ENCODE measurements at regions not wholly inside any gene's neighbourhood (a gene's known extent, or its start where the extent isn't known, plus 50 kb on each side); places are given as distances from the start of the nearest gene placed in this dataset.

DNA sequence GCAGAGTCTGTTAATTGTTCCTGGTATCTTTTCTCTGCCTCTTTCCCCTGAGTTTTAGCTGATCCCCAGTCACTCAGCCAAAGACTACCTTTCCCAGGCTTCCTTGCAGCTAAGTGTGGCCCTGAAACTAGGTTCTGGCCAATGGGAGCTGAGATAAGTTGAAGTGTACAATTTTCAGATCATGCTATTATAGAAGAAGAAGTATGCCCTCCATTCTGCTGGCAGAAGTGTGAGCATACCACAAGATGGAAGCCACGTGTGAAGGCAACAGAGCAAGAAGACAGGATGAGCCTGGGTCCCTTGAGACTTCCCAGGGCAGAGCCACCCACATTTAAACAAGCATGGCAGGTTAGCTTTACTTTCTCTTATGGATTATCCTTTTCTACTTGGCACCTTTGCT lies 273.2 kb downstream of the HIVEP2 start:
- no peak overlapping the region for H3K14ac ChIP-seq (ENCODE audit: low read length)
- no peaks in the 10 kb centered on the region for H3K79me1 ChIP-seq (ENCODE audit: low read length)
- H3K79me2 ChIP-seq (ENCODE audit: control insufficient read depth, insufficient read depth, low read length, poor library complexity) = no peaks in the 10 kb centered on the region
- H3K9me3 ChIP-seq (ENCODE audit: insufficient read depth, low read depth, low read length) = no peaks in the 10 kb centered on the region
- H3K4me1 ChIP-seq (ENCODE audit: control insufficient read depth in 1 of 2, insufficient read depth in 2 of 2, low read length in 2 of 2) = no peaks in the 10 kb centered on the region
- H2BK5ac ChIP-seq (ENCODE audit: low read depth, low read length, poor library complexity) = no peak overlapping the region
- no peak overlapping the region for H4K12ac ChIP-seq (ENCODE audit: low read depth, low read length)
- H3K36me3 ChIP-seq (ENCODE audit: control insufficient read depth in 1 of 2, insufficient read depth in 2 of 2, low read length in 2 of 2) = no peaks in the 10 kb centered on the region
- H3K23ac ChIP-seq (ENCODE audit: low read length) = no peak overlapping the region
- H3K9ac ChIP-seq (ENCODE audit: low read length) = no peak overlapping the region
- H3K27ac ChIP-seq (ENCODE audit: low read depth, low read length) = no peak overlapping the region
- no peak overlapping the region for H2AFZ ChIP-seq (ENCODE audit: insufficient read depth, low read length, poor library complexity)
- H3K27me3 ChIP-seq (ENCODE audit: insufficient read depth, low read length) = no peaks in the 10 kb centered on the region
- H2AK5ac ChIP-seq (ENCODE audit: low read length) = no peak overlapping the region
- no peak overlapping the region for H3K4me3 ChIP-seq (ENCODE audit: low read depth, low read length)
- no peak overlapping the region for H2BK12ac ChIP-seq (ENCODE audit: low read length)
- H3K18ac ChIP-seq (ENCODE audit: low read length) = no peak overlapping the region
- no peak overlapping the region for H3K4ac ChIP-seq (ENCODE audit: low read depth, low read length)
- no peak for DNase-seq
- H4K91ac ChIP-seq (ENCODE audit: low read depth, low read length) = no peak overlapping the region
- H3K4me2 ChIP-seq (ENCODE audit: low read length) = no peak overlapping the region
- no CpG with 5 or more reads among the region's 1 CpG for WGBS (ENCODE audit: extremely low coverage, insufficient coverage, insufficient read length)
- no peak overlapping the region for H2BK120ac ChIP-seq (ENCODE audit: insufficient read depth, low read length, poor library complexity)
- H4K8ac ChIP-seq (ENCODE audit: low read depth, low read length) = no peak overlapping the region

DNA sequence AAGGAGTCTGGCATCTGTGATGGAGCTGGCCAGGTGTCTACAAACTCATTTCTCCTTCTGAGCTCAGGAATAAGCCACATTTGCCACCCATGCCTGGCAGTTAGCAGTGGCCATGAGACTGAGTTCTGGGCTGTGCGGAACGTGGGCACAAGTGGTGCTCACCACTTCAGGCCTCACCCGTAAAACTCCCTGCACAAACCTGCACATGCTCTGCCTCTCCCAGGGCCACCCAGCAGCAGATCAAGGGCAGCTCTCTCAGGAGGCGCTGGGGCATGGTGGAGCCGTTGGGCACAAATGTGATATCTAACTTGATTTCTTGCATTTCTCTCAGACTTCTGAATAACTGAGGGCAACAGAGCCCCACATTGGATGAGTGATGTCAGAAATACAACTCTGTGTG lies 269.5 kb downstream of the HIVEP2 start:
- Histone ChIP-seq H3K4me3 (ENCODE audit: low read depth, low read length) (no peak overlapping the region), H3K27me3 (ENCODE audit: insufficient read depth, low read length) (no peaks in the 10 kb centered on the region), H2AFZ (ENCODE audit: insufficient read depth, low read length, poor library complexity) (no peak overlapping the region), H3K9ac (ENCODE audit: low read length) (no peak overlapping the region), H3K9me3 (ENCODE audit: insufficient read depth, low read depth, low read length) (peaks cover 1% of the 10 kb centered on the region), H4K12ac (ENCODE audit: low read depth, low read length) (no peak overlapping the region), H2BK12ac (ENCODE audit: low read length) (no peak overlapping the region), H3K4ac (ENCODE audit: low read depth, low read length) (no peak overlapping the region), H4K8ac (ENCODE audit: low read depth, low read length) (no peak overlapping the region), H3K23ac (ENCODE audit: low read length) (peak overlapping the region; percentile 76), H3K27ac (ENCODE audit: low read depth, low read length) (no peak overlapping the region), H2BK5ac (ENCODE audit: low read depth, low read length, poor library complexity) (no peak overlapping the region), H2AK5ac (ENCODE audit: low read length) (no peak overlapping the region), H2BK120ac (ENCODE audit: insufficient read depth, low read length, poor library complexity) (no peak overlapping the region), H3K18ac (ENCODE audit: low read length) (no peak overlapping the region), H3K4me1 (ENCODE audit: control insufficient read depth in 1 of 2, insufficient read depth in 2 of 2, low read length in 2 of 2) (no peaks in the 10 kb centered on the region), H3K79me1 (ENCODE audit: low read length) (no peaks in the 10 kb centered on the region), H3K4me2 (ENCODE audit: low read length) (no peak overlapping the region), H4K91ac (ENCODE audit: low read depth, low read length) (no peak overlapping the region), H3K36me3 (ENCODE audit: control insufficient read depth in 1 of 2, insufficient read depth in 2 of 2, low read length in 2 of 2) (no peaks in the 10 kb centered on the region), H3K79me2 (ENCODE audit: control insufficient read depth, insufficient read depth, low read length, poor library complexity) (no peaks in the 10 kb centered on the region), H3K14ac (ENCODE audit: low read length) (no peak overlapping the region)
- no peak for DNase-seq
- WGBS (ENCODE audit: extremely low coverage, insufficient coverage, insufficient read length) = no CpG with 5 or more reads among the region's 5 CpGs

DNA sequence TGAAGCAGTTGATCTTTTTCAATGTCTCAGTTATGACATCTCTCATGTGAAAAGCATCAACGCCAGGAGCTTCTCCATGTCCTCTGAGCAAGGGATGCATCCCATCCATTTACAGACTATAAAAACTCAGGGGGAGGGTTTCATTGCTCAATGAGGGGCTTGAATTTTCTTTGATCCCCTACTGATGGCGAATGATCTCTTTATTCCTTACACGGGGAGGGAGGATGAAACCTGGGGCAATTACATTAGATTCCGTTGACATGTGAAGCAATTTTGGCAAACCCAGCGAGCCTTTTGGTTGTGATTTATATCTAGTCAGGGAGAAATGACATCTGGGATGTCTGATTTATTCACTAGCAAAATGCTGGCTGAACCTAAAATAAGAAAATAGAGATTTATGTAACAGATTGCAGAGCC lies 268.9 kb downstream of the HIVEP2 start:
- H2AFZ ChIP-seq (ENCODE audit: insufficient read depth, low read length, poor library complexity) = no peak overlapping the region
- H3K4me3 ChIP-seq (ENCODE audit: low read depth, low read length) = no peak overlapping the region
- H3K14ac ChIP-seq (ENCODE audit: low read length) = no peak overlapping the region
- no peaks in the 10 kb centered on the region for H3K27me3 ChIP-seq (ENCODE audit: insufficient read depth, low read length)
- DNase-seq = no peak
- H3K18ac ChIP-seq (ENCODE audit: low read length) = no peak overlapping the region
- no peak overlapping the region for H4K8ac ChIP-seq (ENCODE audit: low read depth, low read length)
- no peak overlapping the region for H4K91ac ChIP-seq (ENCODE audit: low read depth, low read length)
- H3K23ac ChIP-seq (ENCODE audit: low read length) = no peak overlapping the region
- no peak overlapping the region for H2BK5ac ChIP-seq (ENCODE audit: low read depth, low read length, poor library complexity)
- H3K4ac ChIP-seq (ENCODE audit: low read depth, low read length) = no peak overlapping the region
- H2BK120ac ChIP-seq (ENCODE audit: insufficient read depth, low read length, poor library complexity) = no peak overlapping the region
- no peak overlapping the region for H3K9ac ChIP-seq (ENCODE audit: low read length)
- H3K27ac ChIP-seq (ENCODE audit: low read depth, low read length) = no peak overlapping the region
- peaks cover 1% of the 10 kb centered on the region for H3K9me3 ChIP-seq (ENCODE audit: insufficient read depth, low read depth, low read length)
- no peaks in the 10 kb centered on the region for H3K79me1 ChIP-seq (ENCODE audit: low read length)
- no peak overlapping the region for H2BK12ac ChIP-seq (ENCODE audit: low read length)
- WGBS (ENCODE audit: extremely low coverage, insufficient coverage, insufficient read length) = no CpG with 5 or more reads among the region's 5 CpGs
- H4K12ac ChIP-seq (ENCODE audit: low read depth, low read length) = no peak overlapping the region
- H2AK5ac ChIP-seq (ENCODE audit: low read length) = no peak overlapping the region
- no peaks in the 10 kb centered on the region for H3K79me2 ChIP-seq (ENCODE audit: control insufficient read depth, insufficient read depth, low read length, poor library complexity)
- no peak overlapping the region for H3K4me2 ChIP-seq (ENCODE audit: low read length)
- no peaks in the 10 kb centered on the region for H3K4me1 ChIP-seq (ENCODE audit: control insufficient read depth in 1 of 2, insufficient read depth in 2 of 2, low read length in 2 of 2)
- H3K36me3 ChIP-seq (ENCODE audit: control insufficient read depth in 1 of 2, insufficient read depth in 2 of 2, low read length in 2 of 2) = no peaks in the 10 kb centered on the region

- no peak overlapping the region for H3K4ac ChIP-seq (ENCODE audit: low read depth, low read length)
- H3K14ac ChIP-seq (ENCODE audit: low read length) = no peak overlapping the region
- H3K9me3 ChIP-seq (ENCODE audit: insufficient read depth, low read depth, low read length) = peaks cover 1% of the 10 kb centered on the region
- no peak overlapping the region for H3K9ac ChIP-seq (ENCODE audit: low read length)
- no peak overlapping the region for H3K4me3 ChIP-seq (ENCODE audit: low read depth, low read length)
- H4K12ac ChIP-seq (ENCODE audit: low read depth, low read length) = no peak overlapping the region
- H4K8ac ChIP-seq (ENCODE audit: low read depth, low read length) = no peak overlapping the region
- H3K79me2 ChIP-seq (ENCODE audit: control insufficient read depth, insufficient read depth, low read length, poor library complexity) = no peaks in the 10 kb centered on the region
- DNase-seq = no peak
- H2BK120ac ChIP-seq (ENCODE audit: insufficient read depth, low read length, poor library complexity) = no peak overlapping the region
- WGBS (ENCODE audit: extremely low coverage, insufficient coverage, insufficient read length) = no CpG with 5 or more reads among the region's 5 CpGs
- H3K27ac ChIP-seq (ENCODE audit: low read depth, low read length) = no peak overlapping the region
- H3K23ac ChIP-seq (ENCODE audit: low read length) = no peak overlapping the region
- no peak overlapping the region for H2AK5ac ChIP-seq (ENCODE audit: low read length)
- no peak overlapping the region for H3K18ac ChIP-seq (ENCODE audit: low read length)
- H3K4me2 ChIP-seq (ENCODE audit: low read length) = no peak overlapping the region
- no peaks in the 10 kb centered on the region for H3K79me1 ChIP-seq (ENCODE audit: low read length)
- no peak overlapping the region for H2BK12ac ChIP-seq (ENCODE audit: low read length)
- H2AFZ ChIP-seq (ENCODE audit: insufficient read depth, low read length, poor library complexity) = no peak overlapping the region
- no peak overlapping the region for H4K91ac ChIP-seq (ENCODE audit: low read depth, low read length)
- H3K36me3 ChIP-seq (ENCODE audit: control insufficient read depth in 1 of 2, insufficient read depth in 2 of 2, low read length in 2 of 2) = no peaks in the 10 kb centered on the region
- no peaks in the 10 kb centered on the region for H3K4me1 ChIP-seq (ENCODE audit: control insufficient read depth in 1 of 2, insufficient read depth in 2 of 2, low read length in 2 of 2)
- no peak overlapping the region for H2BK5ac ChIP-seq (ENCODE audit: low read depth, low read length, poor library complexity)
- H3K27me3 ChIP-seq (ENCODE audit: insufficient read depth, low read length) = no peaks in the 10 kb centered on the region
Observed at GRCh38 chr6:142676647-142677192, 268.3 kb downstream of the HIVEP2 start.

Data from trophoblast cell (in vitro differentiated cells and primary cell).